ENCODE measurements at regions not wholly inside any gene's neighbourhood (a gene's known extent, or its start where the extent isn't known, plus 50 kb on each side); places are given as distances from the start of the nearest gene placed in this dataset.

DNA sequence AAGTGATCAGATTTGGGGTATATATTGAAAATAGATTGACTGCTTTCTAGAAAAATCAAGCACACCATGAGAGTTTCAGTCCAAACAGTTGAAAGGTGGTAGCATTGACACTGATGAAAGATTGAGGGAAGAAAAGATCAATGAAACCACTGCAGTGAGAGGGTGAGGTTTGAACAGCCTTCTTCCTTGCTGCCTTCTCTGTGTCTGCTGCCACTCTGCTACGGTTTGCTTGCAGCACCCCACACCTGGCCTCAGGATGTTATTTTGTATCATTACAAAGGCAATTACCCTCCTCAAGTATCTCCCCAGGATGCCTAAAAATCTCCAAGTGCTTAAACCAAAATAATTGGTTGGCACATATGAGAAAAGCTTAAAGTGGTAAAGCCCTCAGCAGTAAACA lies 683.6 kb upstream of the ARPP21 start:
- TF ChIP-seq EZH2 (IDR thresholded peaks at IDR 0.05; ENCODE audit: borderline replicate concordance, insufficient read depth, low read depth, low read length, poor library complexity, severe bottlenecking), result no peak
- TF ChIP-seq, protein P1, sequence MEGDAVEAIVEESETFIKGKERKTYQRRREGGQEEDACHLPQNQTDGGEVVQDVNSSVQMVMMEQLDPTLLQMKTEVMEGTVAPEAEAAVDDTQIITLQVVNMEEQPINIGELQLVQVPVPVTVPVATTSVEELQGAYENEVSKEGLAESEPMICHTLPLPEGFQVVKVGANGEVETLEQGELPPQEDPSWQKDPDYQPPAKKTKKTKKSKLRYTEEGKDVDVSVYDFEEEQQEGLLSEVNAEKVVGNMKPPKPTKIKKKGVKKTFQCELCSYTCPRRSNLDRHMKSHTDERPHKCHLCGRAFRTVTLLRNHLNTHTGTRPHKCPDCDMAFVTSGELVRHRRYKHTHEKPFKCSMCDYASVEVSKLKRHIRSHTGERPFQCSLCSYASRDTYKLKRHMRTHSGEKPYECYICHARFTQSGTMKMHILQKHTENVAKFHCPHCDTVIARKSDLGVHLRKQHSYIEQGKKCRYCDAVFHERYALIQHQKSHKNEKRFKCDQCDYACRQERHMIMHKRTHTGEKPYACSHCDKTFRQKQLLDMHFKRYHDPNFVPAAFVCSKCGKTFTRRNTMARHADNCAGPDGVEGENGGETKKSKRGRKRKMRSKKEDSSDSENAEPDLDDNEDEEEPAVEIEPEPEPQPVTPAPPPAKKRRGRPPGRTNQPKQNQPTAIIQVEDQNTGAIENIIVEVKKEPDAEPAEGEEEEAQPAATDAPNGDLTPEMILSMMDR (IDR thresholded peaks at IDR 0.05), result no peak
- no peak overlapping the region for H3K27ac ChIP-seq (ENCODE audit: low read length in 2 of 2)
- WGBS (ENCODE audit: insufficient coverage), result no CpG with 5 or more reads among the region's 1 CpG
- H3K79me2 ChIP-seq (ENCODE audit: control insufficient read depth, insufficient read depth, low read length), result no peaks in the 10 kb centered on the region
- H3K9me3 Mint-ChIP-seq (ENCODE audit: insufficient read depth), result no peaks in the 10 kb centered on the region
- no peak overlapping the region for H3K9ac ChIP-seq (ENCODE audit: low read length)
- CTCF ChIA-PET, result no interaction called here
- DNase-seq, result no peak
- intact Hi-C loops (cut with micrococcal nuclease), result no loop called here
- POLR2A ChIA-PET, result no interaction called here
- H4K20me1 ChIP-seq (ENCODE audit: control insufficient read depth, insufficient read depth, low read length, poor library complexity, severe bottlenecking), result no peaks in the 10 kb centered on the region
- no peaks in the 10 kb centered on the region for H3K27me3 Mint-ChIP-seq
- no peaks in the 10 kb centered on the region for H3K4me1 ChIP-seq (ENCODE audit: control insufficient read depth in 2 of 2, insufficient read depth in 2 of 2, low read length in 2 of 2)
- H3K4me3 Mint-ChIP-seq, result no peak overlapping the region
- H3K4me1 Mint-ChIP-seq, result no peaks in the 10 kb centered on the region
- peaks cover 0 to 2% (median 1%) of the 10 kb centered on the region in 3 donors for H3K9me3 ChIP-seq (ENCODE audit: control extremely low read depth in 1 of 3, control insufficient read depth in 2 of 3, insufficient read depth in 1 of 3, low read length in 2 of 3)
- no peak overlapping the region for H2AFZ ChIP-seq (ENCODE audit: insufficient read depth, low read depth, low read length, poor library complexity, severe bottlenecking)
- no peak for ATAC-seq (ENCODE audit: low read depth)
- H3K27ac Mint-ChIP-seq, result no peak overlapping the region
- no peaks in the 10 kb centered on the region for H3K36me3 ChIP-seq (replicated peaks in 1 of 2; ENCODE audit: control extremely low read depth in 1 of 2, control insufficient read depth in 1 of 2, extremely low read depth in 1 of 2, insufficient read depth in 2 of 2, low read length in 1 of 2)
- no peak overlapping the region for H3K4me3 ChIP-seq (ENCODE audit: control extremely low read depth in 1 of 5, extremely low read depth in 1 of 5, insufficient read depth in 1 of 5, low read depth in 2 of 5, low read length in 4 of 5)
- no peak overlapping the region for H3K4me2 ChIP-seq (replicated peaks; ENCODE audit: low read depth, low read length, poor library complexity, severe bottlenecking)
- H3K27me3 ChIP-seq (replicated peaks in 1 of 4; ENCODE audit: control extremely low read depth in 1 of 4, control insufficient read depth in 3 of 4, insufficient read depth in 4 of 4, low read length in 3 of 4), result no peaks in the 10 kb centered on the region

DNA sequence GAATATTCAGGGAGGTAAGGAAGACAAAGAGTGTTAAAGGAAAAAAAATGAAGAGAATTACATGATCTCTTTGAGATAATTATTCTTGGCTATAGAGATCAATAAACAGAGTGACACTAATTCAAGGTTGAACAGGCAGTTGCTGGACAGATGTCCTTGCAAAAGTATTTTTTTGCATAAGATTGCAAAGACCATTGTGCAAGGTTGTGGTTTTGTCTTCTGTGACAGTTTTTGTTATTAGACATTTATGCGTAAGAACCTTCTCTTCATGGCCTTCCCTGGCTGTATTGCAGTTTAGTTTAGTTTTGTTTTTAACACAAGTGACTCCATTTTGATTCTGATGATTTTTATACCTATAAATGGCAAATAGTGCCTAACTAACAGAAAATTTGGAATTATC lies 682.8 kb upstream of the ARPP21 start:
- Histone ChIP-seq H3K27me3 (replicated peaks in 1 of 4; ENCODE audit: control extremely low read depth in 1 of 4, control insufficient read depth in 3 of 4, insufficient read depth in 4 of 4, low read length in 3 of 4) (no peaks in the 10 kb centered on the region), H2AFZ (ENCODE audit: insufficient read depth, low read depth, low read length, poor library complexity, severe bottlenecking) (no peak overlapping the region), H3K4me2 (replicated peaks; ENCODE audit: low read depth, low read length, poor library complexity, severe bottlenecking) (no peak overlapping the region), H3K4me1 (ENCODE audit: control insufficient read depth in 2 of 2, insufficient read depth in 2 of 2, low read length in 2 of 2) (no peaks in the 10 kb centered on the region), H4K20me1 (ENCODE audit: control insufficient read depth, insufficient read depth, low read length, poor library complexity, severe bottlenecking) (no peaks in the 10 kb centered on the region), H3K27ac (ENCODE audit: low read length in 2 of 2) (no peak overlapping the region), H3K9ac (ENCODE audit: low read length) (no peak overlapping the region), H3K79me2 (ENCODE audit: control insufficient read depth, insufficient read depth, low read length) (no peaks in the 10 kb centered on the region), H3K36me3 (replicated peaks in 1 of 2; ENCODE audit: control extremely low read depth in 1 of 2, control insufficient read depth in 1 of 2, extremely low read depth in 1 of 2, insufficient read depth in 2 of 2, low read length in 1 of 2) (no peaks in the 10 kb centered on the region), H3K4me3 (ENCODE audit: control extremely low read depth in 1 of 5, extremely low read depth in 1 of 5, insufficient read depth in 1 of 5, low read depth in 2 of 5, low read length in 4 of 5) (no peak overlapping the region), H3K9me3 (ENCODE audit: control extremely low read depth in 1 of 3, control insufficient read depth in 2 of 3, insufficient read depth in 1 of 3, low read length in 2 of 3) (peaks cover 0 to 2% (median 1%) of the 10 kb centered on the region in 3 donors)
- ATAC-seq (ENCODE audit: low read depth), result no peak
- H3K4me3 Mint-ChIP-seq, result no peak overlapping the region
- H3K27ac Mint-ChIP-seq, result no peak overlapping the region
- ChIA-PET POLR2A (no interaction called here), CTCF (no interaction called here)
- TF ChIP-seq EZH2 (IDR thresholded peaks at IDR 0.05; ENCODE audit: borderline replicate concordance, insufficient read depth, low read depth, low read length, poor library complexity, severe bottlenecking), result no peak
- TF ChIP-seq, protein P1 (IDR thresholded peaks at IDR 0.05), result no peak
- intact Hi-C loops (cut with micrococcal nuclease), result no loop called here
- H3K4me1 Mint-ChIP-seq, result no peaks in the 10 kb centered on the region
- DNase-seq, result no peak
- no peaks in the 10 kb centered on the region for H3K9me3 Mint-ChIP-seq (ENCODE audit: insufficient read depth)
- WGBS (ENCODE audit: insufficient coverage), result no CpG with 5 or more reads among the region's 1 CpG
- H3K27me3 Mint-ChIP-seq, result no peaks in the 10 kb centered on the region
